GM18511 (cell line): ENCODE measurements at regions not wholly inside any gene's neighbourhood (a gene's known extent, or its start where the extent isn't known, plus 50 kb on each side); places are given as distances from the start of the nearest gene placed in this dataset.
"Not testable (repeated sequence)": the region's sequence is repeated elsewhere in the genome, so short reads cannot be mapped to it uniquely, and the experiment has no call there.

Experiments
- ATAC-seq: cut with Tn5 transposase; IDR thresholded peaks from one replicate; pipeline ENCODE4 v1.9.1; 2021; ENCODE audit warnings: mild to moderate bottlenecking, moderate library complexity; ENCODE audit not compliant: unreplicated experiment

DNA sequence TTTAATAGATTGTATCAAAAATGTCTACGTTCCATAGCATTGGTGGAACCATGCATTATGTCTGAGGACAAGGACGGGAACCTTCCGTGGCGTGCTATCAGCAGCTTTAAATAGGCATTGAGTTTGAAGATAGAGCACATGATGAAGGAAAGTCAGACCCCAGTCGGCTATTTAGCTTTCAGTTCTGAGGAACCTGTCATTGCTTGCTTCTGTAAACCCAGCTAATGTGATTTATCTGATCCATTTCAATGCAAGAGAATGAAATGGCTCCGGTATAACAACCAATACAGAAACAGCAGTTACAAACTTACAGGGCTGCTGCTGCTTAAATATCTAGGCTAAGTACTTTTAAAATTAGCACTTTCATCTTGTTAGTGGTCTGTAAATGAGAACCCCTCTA is 503.3 kb downstream of the RNF144A start:
- no peak for ATAC-seq

DNA sequence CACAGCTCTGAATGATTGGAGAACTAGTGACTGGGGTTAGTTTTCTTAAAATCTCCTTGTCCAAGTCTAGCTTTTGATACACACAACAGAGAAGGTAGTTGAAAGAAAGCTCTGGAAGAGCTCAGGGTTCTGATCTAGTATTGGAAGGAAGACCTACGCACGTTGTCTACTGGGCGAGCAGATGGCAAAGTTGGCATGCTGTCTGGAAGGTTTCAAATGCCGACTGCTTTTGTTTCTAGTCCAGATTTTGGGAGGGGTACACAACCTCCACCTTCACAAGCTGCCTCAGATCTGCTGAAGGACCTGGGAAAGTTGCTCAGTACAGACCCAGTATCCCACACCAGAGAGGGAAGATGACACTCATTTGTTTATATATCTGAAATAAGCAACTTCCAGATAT is 507.3 kb downstream of the RNF144A start:
- ATAC-seq, result no peak

DNA sequence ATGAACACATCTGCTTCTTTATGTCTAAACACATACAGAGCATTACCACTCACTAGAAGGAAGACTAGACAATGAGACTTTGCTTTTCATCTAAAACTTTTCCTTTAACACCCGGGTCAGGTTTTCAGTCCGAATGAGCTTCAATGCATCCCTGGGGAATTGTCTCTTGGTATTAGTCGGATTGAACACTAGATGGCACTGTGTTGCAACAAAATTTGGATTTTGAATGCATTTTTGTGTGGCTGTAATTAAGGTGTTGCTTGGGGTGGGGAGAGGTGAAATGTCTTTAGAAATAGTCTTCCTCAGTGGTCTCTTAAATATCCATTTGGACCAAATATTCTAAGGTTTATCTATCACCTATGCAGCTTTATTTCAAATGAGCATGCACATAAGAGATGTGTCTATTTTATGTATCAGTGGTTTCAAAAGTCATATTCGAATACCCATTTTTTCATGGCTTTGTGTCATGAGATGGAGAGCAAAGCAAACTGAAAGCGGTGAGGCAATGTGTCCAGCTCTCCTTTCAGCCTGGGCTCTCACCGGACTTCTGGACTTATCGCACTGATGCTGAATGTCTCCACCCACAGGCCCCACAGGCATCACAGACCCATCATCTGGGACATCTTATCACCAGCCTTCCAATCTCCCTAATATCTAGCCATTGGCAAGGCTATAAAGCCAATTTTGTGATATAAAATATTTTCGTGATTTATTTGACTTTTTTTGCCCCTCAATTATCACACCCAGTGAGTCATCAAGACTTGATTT is 510.3 kb downstream of the RNF144A start:
- no peak for ATAC-seq

DNA sequence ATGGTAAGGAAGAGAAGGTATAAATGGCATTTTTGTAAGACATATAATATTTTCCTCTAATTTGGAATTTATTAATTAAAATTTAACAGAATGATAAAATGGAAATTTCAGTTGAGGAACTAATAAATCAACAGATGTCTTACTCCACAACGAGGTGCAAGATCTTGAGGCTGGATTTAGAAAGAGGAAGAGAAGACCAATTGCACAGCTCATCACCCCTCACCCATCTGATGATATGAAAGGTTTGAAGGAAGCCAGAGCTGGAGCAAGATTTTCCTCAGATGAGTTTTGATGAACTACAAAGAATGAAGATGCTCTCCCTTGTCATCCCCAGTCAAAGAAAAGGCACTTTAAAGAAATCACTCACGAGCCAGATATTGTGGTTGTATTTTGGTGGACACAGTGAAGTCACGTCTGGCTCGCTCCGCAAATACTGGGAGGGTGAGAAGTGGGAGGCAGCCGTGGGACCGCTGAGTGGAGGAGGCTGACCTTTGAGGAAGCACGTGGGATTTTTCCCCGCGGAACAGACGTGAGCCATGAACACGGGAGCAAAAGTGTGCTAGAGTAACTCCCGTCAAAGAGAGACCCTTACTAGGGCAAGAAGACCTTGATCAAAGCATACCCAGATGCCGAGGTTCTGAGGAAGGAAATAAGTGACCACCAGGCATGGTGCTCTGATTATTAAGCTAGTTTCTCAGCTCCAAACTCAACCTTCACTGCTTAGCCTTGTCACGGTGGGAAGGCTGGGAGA is 511.4 kb downstream of the RNF144A start:
- no peak for ATAC-seq

DNA sequence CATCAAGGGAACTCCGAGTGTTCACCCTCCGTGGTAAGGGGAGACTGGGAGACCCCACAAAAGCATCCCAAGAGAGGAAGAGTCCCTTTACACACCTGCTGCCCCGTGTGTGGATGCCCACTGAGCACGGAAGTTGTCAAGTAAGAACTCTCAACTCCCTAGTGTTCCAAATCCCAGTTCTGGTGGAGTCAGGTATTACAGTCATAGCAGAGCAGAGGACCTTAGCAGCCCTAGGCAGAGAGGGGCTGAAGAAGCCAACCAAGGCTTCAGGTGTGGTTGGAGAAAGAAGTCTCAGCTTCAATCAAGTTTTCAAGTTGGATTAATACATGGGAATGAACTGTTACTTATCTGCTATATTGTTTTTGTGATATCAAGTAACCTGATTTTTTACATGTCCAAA is 512.5 kb downstream of the RNF144A start:
- no peak for ATAC-seq

DNA sequence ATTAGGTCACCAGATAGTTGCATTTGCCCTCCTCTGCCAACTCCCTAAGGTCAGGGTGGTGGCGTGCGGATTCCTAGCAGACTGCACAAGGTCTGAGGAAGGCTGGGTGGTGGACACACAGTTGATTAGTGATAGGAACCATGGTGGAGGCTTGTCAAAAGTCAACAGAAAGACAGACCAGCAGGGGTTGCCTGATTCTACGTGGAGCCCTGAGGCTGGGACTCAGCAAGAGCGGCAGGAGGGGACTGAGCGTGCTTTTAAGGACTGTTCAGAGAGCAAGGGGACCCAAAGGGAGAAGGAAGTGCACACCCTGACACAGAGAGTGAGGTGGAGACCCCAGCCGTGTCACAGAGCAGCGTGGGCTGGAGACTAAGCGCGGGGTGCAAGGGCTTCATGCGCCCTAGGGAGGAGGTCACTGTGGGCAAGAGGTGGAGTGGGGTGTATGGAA is 513.2 kb downstream of the RNF144A start:
- no peak for ATAC-seq

DNA sequence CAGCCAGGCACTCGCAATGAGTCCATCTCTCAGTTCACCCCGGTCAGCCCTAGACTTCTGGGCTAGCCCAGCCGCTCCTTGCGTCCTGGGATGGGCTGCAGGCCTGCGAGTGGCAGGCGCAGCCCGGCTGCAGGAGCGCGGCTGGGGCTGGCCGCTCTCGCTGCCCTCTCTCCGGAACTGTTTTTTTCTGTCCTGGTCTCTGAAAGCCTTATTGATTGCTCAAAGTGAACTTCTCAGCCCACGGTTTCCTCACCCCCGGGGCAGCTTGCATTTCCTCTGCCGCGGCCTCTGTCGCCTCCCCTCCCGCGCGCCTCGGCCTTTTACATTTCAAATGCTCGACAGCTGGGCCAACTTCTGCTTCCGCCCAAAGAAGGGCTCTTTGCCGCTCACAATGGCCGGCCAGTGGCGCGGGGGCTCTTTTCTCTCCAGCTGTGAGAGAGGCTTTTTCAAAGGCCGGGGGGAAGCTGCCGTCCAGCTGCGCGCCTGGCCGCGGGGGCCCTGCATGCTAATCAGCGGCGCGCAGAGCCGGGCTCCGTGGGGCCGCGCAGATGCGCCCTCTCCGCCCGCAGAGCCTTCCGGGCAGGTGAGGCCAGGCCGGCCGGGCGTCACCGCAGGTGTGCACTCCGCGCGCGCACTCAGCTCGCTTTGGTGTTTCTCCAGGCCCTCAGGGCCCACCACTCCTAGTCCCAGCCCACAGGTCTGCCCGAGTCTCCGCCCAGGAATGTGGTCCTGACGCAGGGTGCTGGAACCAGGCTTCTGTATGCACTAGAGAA is 513.8 kb downstream of the RNF144A start:
- ATAC-seq, result peak; percentile 72

DNA sequence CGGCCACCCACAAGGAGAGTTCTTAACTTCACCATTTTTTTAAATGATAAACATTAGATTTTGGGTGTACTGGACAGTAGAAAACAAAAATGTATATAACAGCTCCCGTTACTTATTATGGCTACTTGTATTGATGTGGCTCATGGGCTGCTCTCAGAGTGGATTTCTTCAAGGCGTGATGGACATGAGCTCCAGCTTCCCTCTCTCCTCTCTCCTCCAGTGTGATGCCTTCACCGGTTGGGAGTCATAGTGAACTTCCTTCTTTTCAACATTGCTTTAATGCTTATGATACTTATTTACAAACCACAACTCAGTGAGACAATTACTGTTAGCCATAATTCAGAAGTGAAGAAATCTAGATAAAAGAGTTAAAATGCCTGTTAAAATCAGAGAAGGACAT is 515.2 kb downstream of the RNF144A start:
- no peak for ATAC-seq

DNA sequence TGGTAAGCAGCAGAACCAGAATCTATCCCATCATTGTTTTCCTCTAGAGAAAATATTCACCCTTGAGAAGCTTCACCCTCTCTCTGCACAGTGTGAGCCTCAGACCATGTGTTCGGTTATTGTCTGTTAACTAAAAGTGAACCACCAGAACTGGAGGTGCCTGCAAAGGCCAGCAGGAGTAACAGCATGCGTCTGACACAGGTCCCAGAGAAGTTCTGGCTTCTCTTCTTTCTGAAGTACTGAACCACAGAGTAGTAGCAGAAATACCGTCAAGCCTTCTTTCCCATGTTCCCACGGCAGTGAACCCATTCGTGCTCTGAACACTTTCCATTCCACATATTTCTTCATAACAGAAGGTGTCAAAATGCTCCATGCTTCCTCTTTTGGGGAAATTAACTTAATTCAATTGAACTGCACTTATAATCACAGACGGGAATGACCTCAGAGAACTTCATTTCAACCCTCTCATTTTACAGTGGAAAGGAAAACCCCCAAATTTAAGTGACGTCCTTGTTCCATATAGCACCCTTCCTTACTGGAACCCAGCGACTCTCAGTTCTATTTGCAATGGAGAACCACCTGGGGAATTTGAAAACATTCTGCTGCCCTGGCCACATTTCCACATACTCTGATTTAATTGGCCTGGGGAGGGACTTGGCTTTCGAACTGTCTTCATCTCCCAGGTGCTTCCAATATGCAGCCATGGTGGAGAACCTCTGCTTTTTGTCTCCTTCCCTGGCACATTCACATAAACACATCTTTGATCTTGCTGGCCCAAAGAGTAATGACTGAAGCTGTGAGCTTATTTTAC is 519.1 kb downstream of the RNF144A start:
- ATAC-seq, result no peak

DNA sequence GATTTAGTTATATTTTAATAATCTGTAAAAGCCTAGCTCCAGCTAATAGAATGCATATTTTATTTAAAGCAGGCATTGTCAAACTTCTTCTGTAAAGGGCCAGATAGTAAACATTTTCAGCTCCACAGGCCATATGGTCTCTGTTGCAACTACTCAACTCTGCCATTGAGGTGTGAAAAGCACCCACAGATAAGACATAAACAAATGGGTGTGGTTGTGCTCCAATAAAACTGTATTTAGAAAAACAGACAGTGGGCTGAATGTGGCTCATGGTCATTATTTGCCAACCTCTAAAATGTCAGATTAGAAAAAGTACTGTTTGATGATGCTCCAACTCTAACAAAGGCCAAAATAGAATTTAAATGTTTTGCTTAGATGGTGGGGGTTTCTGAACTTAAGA is 519.9 kb downstream of the RNF144A start:
- ATAC-seq, result no peak

DNA sequence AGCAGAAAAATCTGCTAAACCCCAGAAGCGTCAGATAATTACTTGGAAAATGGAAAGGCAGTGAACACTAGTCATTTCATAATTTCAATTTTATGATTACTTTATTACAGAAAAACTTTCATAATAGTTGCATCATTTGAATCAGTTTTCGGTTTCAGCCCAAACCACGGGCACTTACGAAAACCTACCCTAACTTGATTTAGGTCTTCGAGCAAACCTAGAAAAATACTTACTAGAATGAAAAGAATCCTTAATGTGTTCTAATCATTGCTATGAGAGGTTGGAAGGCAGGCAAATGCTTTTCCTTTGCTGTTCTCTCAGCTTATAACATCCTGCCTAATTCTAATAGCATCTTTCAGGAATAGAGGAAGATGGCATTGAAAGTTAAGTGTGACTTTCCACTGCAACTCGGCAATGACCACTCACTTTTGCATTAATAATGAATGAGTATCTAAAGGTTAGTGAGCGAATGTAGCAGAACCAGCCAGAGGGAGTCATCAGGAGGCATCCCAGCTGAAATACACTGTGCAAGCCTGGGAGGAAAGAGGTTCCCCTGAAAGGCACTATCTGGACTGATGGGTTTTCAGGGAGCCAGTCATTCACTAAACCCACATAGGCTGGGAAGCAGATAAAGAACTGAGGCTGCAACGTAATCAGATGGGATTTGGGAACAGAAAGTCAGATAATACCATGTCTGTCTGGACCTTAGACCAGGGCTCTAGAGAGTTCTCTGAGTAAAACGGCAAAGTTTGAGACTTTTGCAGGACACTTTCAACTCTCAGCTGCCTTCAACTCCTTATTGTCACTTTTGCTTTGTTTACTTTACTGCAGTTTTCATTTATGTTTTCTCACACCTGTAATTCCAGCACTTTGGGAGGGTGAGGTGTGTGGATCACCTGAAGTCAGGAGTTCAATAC is 520.8 kb downstream of the RNF144A start:
- peak; percentile 60 for ATAC-seq

DNA sequence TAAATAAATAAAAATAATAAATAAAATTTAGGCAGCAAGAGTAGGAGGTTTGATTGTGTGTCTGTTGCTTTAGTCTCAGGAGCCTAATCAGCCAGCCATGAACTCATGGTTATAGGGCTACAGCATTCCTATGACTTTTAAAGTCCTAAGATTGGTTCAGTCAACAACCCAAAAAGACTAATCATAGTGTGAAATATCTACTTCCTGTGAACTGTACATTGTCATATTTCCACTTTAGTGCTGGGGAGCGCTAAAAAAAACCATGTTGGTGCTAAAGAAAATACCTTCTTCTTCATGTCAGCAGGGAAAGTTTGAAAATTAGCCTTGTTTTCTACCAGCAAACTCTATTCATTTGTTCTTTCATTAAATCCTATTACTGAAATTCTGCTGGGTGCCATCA is 521.6 kb downstream of the RNF144A start:
- ATAC-seq, result no peak

DNA sequence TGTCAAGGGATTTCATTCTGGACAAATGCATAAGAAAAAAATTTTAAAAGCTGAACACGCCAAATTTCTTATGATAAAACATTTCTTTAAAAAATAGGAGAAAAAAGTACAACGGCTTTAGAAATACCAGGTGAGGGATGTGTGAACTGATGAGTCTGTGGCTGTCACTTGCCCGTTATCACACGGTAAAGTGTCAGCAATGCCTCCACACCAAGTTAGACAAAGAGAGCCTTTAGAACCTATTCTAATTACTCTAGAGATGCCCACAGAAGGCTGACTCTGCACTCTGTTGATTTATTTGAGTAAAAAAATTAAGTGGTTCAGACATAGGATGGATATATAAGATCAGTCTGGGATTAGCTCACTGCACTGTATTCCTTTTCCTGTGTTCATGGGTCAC is 523.8 kb downstream of the RNF144A start:
- ATAC-seq, result no peak

DNA sequence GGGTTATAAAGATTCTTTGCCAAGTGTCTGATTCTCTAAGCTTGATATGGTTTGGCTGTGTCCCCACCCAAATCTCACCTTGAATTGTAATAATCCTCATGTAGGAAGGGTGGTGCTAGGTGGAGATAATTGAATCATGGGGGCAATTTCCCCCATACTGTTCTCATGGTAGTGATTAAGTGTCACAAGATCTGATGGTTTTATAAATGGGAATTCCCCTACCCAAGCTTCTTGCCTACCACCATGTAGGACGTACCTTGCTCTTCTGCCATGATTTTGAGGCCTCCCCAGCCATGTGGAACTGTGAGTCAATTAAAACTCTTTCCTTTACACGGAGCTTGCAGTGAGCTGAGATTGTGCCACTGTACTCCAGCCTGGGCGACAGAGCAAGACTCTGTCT is 524.6 kb downstream of the RNF144A start:
- not testable (repeated sequence) for ATAC-seq

DNA sequence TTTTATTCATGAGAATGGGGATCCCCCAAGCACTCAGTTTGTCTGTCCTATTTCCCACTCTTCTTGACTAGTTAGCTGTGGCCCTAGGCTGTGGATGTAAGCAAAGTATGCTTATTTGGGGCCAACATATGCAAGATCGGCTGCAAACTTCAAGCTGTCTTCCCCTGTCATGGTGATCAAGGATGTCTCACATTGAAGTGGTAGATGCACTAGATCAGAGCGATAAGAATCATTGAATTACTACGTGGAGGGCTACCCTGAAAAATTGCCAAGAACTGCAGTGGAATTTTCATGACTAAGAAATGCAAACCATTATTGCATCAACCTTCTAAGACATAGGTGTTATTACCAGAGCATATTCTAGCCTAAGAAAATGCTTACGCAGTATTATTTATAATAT is 527.4 kb downstream of the RNF144A start:
- ATAC-seq, result no peak

DNA sequence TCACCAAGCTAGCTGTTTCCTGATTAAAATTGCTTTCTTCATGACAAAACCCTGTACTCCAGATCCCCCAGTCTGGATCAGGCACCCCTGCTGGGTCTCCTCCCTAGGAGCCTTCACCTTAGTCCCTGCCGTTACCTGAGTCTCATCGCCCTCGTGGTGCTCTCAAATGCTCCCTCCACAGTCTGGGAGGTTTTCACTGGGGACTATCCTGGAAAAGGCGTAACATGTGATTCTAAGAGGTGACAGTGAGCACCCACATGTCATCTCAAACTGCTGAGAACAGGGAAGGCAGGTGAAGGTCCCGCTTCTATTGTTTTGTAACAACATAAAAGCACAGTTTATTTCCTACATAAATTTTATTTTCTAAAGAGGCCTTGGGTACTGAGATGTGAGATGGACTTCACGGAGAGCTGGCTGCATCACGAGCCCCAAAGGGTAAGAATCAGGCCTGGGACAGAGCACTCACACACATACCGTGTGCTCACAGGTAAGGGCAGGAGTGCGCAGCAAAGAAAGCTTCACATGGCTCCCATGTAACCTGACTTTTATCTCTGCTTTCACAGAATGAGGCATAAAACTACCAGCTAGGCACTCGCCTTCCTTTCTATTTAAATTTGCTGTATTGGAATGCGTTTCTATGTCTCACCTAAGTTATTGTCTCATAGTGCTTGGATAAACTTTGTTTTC is 531.5 kb downstream of the RNF144A start:
- ATAC-seq, result no peak

DNA sequence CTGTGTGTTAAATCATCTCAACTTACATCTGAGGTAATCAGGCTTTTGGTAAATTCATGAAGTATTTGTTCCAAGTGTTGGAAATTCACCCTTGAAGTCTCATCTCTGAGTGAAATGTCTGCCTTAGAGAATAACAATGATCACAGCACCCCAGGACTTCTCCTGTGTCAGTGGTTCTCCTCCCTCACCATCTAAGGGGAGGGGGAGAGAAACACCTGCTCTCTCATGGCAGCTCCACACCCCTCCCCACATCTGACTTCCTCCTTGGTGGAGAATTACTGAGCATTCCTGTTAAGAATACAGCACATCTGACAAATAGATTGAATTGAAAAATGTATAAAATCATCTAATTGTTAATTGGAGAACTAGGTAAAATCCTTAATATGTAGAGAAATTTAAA is 532.1 kb downstream of the RNF144A start:
- ATAC-seq, result no peak

DNA sequence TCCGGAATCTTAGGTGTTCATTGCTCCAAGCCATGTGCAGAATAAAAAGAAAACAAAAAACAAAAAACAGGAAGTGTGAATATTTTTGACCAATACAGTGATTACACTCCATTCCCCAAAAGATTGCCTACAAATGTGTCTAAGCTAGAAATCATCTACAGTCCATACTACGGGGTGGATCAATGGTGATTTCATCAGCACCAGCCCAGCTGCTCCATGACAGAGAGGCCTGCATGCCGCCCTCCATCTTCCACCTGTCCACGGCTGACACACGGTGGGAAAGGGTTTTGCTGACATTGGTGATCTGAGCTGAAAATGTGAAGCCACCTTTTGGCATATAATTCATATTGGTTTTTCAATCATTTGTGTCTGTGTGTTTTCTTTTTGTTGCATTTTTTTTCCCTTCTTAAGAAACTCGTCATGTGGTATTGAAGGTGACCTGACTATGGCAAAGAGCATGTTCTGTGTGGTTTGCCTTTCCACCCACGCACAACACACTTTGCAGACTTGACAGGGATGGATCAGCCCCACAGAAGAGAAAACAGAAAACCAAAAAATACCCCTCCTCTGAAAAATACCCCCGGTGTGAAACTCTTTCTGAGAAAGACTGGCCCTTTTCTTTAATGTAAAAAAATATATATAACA is 533.1 kb downstream of the RNF144A start:
- no peak for ATAC-seq

DNA sequence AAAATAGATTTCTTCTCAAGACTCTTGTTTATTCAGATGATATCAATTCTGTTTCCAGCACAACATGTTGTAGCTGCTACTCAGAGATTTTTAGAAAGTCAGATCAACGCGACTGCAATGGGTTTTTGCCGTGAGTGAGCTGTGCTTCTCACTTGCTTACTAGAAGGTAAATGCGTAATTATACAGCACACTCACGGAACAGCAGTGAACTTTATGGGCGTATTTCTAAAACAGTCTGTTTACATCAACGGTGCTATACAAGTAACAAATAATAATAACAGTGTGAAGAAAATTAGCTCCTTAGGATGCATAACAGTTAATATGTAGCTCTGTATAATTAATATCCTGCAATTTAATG is 533.6 kb downstream of the RNF144A start:
- ATAC-seq, result no peak
